VCaP (cell line): ENCODE measurements at regions not wholly inside any gene's neighbourhood (a gene's known extent, or its start where the extent isn't known, plus 50 kb on each side); places are given as distances from the start of the nearest gene placed in this dataset.
"Not testable (repeated sequence)": the region's sequence is repeated elsewhere in the genome, so short reads cannot be mapped to it uniquely, and the experiment has no call there.

Experiments used
- H3K27ac ChIP-seq: fragments of 450-650 bp; 2 replicates; pipeline ENCODE4 v1.5.1; 2017
- CTCF ChIP-seq: fragments of 450-650 bp; conservative IDR thresholded peaks from 2 replicates; pipeline ENCODE4 v1.5.1; 2017; ENCODE audit warnings: mild to moderate bottlenecking, moderate library complexity

- no peak overlapping the region for H3K27ac ChIP-seq
- no peak for TF ChIP-seq CTCF
Measured at GRCh38 chr10:61594430-61594829, 68.3 kb upstream of the CABCOCO1 start.

- TF ChIP-seq CTCF = peak; percentile 43; the same call in 1 of the 2 replicates
- no peak overlapping the region for H3K27ac ChIP-seq
Measured at GRCh38 chr10:61592581-61592980, 70.1 kb upstream of the CABCOCO1 start.

GRCh38 chr10:61589547-61590243 is 73.0 kb upstream of the CABCOCO1 start:
- TF ChIP-seq CTCF = no peak
- peak overlapping the region; percentile 57 for H3K27ac ChIP-seq

- H3K27ac ChIP-seq = peak overlapping the region; percentile 57
- TF ChIP-seq CTCF = no peak
Measured at GRCh38 chr10:61588770-61589211, 73.9 kb upstream of the CABCOCO1 start.

- H3K27ac ChIP-seq = no peak overlapping the region
- TF ChIP-seq CTCF = no peak
Measured at GRCh38 chr10:61586829-61587228, 75.9 kb upstream of the CABCOCO1 start.

- TF ChIP-seq CTCF = no peak
- no peak overlapping the region for H3K27ac ChIP-seq
Measured at GRCh38 chr10:61580608-61581007, 82.1 kb upstream of the CABCOCO1 start.

GRCh38 chr10:61570204-61570603 is 92.5 kb upstream of the CABCOCO1 start:
- H3K27ac ChIP-seq = not testable (repeated sequence)

GRCh38 chr10:61567729-61568128 is 95.0 kb upstream of the CABCOCO1 start:
- no peak overlapping the region for H3K27ac ChIP-seq
- no peak for TF ChIP-seq CTCF
